SK-N-SH (cell line): ENCODE measurements at regions not wholly inside any gene's neighbourhood (a gene's known extent, or its start where the extent isn't known, plus 50 kb on each side); places are given as distances from the start of the nearest gene placed in this dataset.

Experiments used
- CTCF ChIA-PET: fragments of 300-600, 350-600 bp; formaldehyde crosslinking; extraction: SDS; loops from one replicate; lab custom pipeline; 2021; lab: Yijun Ruan, JAX
- POLR2A ChIA-PET: fragments of 350-600 bp; sonication (Branson Sonifier 250); formaldehyde crosslinking; extraction: SDS; loops from one replicate; lab custom pipeline; 2020; ENCODE audit warnings: antibody characterized with exemption, inconsistent platforms; lab: Yijun Ruan, JAX
- DNase-seq: peaks from one replicate; pipeline ENCODE4 v3.0.0; 2012
- H2AFZ ChIP-seq: fragments of 200-600 bp; sonication (generic); 2 replicates; pipeline ENCODE4 v1.8.1; 2016; ENCODE audit warnings: antibody characterized with exemption, mild to moderate bottlenecking, low read depth
- H3F3A ChIP-seq: fragments of 200-600 bp; sonication (generic); replicated peaks from 2 replicates; pipeline ENCODE3; 2016; ENCODE audit warnings: antibody characterized with exemption, mild to moderate bottlenecking; ENCODE audit not compliant: insufficient read depth
- H3K27ac ChIP-seq, 2 experiments: fragments of 200-500 bp in 1 of 2; fragments of 200-600 bp in 1 of 2; sonication (Bioruptor generic) in 1 of 2; sonication (generic), shearing (Covaris generic) in 1 of 2; 2 replicates each; pipeline versions ENCODE4 v1.5.1 to v1.6.1; 2014 to 2016; ENCODE audit warnings: low read depth in 2 of 2, inconsistent platforms in 1 of 2, low read length in 1 of 2, mild to moderate bottlenecking in 1 of 2, mixed read lengths in 1 of 2
- H3K27me3 ChIP-seq: fragments of 200-600 bp; sonication (generic), shearing (Covaris generic); 2 replicates; pipeline ENCODE4 v1.6.1; 2016; ENCODE audit warnings: mixed run types; ENCODE audit not compliant: insufficient read depth
- H3K36me3 ChIP-seq, 2 experiments: fragments of 200-500 bp in 1 of 2; fragments of 200-600 bp in 1 of 2; sonication (Bioruptor generic) in 1 of 2; sonication (generic) in 1 of 2; replicated peaks in 1 of 2; 2 replicates each; pipeline versions ENCODE3 to v1.5.1; 2014 to 2016; ENCODE audit warnings: low read length in 1 of 2, mild to moderate bottlenecking in 1 of 2; ENCODE audit not compliant: insufficient read depth in 2 of 2, control insufficient read depth in 1 of 2
- H3K4me1 ChIP-seq, 2 experiments: fragments of 200-500 bp in 1 of 2; fragments of 200-600 bp in 1 of 2; sonication (Bioruptor generic) in 1 of 2; sonication (generic), shearing (Covaris generic) in 1 of 2; 2 replicates each; pipeline versions ENCODE4 v1.5.1 to v1.6.1; 2014 to 2016; ENCODE audit warnings: low read depth in 1 of 2, low read length in 1 of 2, mixed run types in 1 of 2; ENCODE audit not compliant: insufficient read depth in 2 of 2, control insufficient read depth in 1 of 2
- H3K4me2 ChIP-seq: fragments of 200-600 bp; sonication (generic), shearing (Covaris generic); 2 replicates; pipeline ENCODE4 v1.6.1; 2017; ENCODE audit warnings: mixed run types
- H3K4me3 ChIP-seq, 2 experiments: fragments of 200-500 bp in 1 of 2; fragments of 200-600 bp in 1 of 2; sonication (Bioruptor generic) in 1 of 2; sonication (generic), shearing (Covaris generic) in 1 of 2; 2 replicates each; pipeline versions ENCODE4 v1.5.1 to v1.8.1; 2014 to 2016; ENCODE audit warnings: low read depth in 2 of 2, inconsistent platforms in 1 of 2, low read length in 1 of 2, mild to moderate bottlenecking in 1 of 2, mixed read lengths in 1 of 2, moderate library complexity in 1 of 2
- H3K79me2 ChIP-seq: fragments of 200-600 bp; sonication (generic); 2 replicates; pipeline ENCODE4 v1.8.1; 2017; ENCODE audit warnings: mild to moderate bottlenecking; ENCODE audit not compliant: insufficient read depth
- H3K9ac ChIP-seq: fragments of 200-600 bp; sonication (generic); 2 replicates; pipeline ENCODE4 v1.6.1; 2017; ENCODE audit warnings: mixed run types
- H3K9me2 ChIP-seq: fragments of 200-600 bp; sonication (generic); 2 replicates; pipeline ENCODE4 v1.6.1; 2017; ENCODE audit warnings: mixed run types
- H3K9me3 ChIP-seq: fragments of 200-600 bp; sonication (generic); 2 replicates; pipeline ENCODE4 v1.6.1; 2017; ENCODE audit warnings: mixed run types, mild to moderate bottlenecking, moderate library complexity
- H4K20me1 ChIP-seq: fragments of 200-600 bp; sonication (generic); 2 replicates; pipeline ENCODE4 v1.6.1; 2017; ENCODE audit warnings: mild to moderate bottlenecking, mixed run types; ENCODE audit not compliant: insufficient read depth
- CHD2 ChIP-seq: fragments of 150-350 bp; IDR thresholded peaks from 2 replicates; pipeline ENCODE4 v1.6.1; 2018; ENCODE audit warnings: low read length; ENCODE audit not compliant: partially characterized antibody
- EZH2phosphoT487 ChIP-seq: fragments of 200-600 bp; sonication (generic); IDR thresholded peaks from 2 replicates; pipeline ENCODE4 v1.6.1; 2017; ENCODE audit warnings: low read depth, mixed run types, mild to moderate bottlenecking, antibody characterized with exemption, moderate library complexity, borderline replicate concordance
- FOSL2 ChIP-seq: IDR thresholded peaks from 2 replicates; pipeline ENCODE4 v1.4.0; 2012; ENCODE audit warnings: low read depth, mild to moderate bottlenecking, moderate library complexity, borderline replicate concordance
- FOXM1 ChIP-seq: IDR thresholded peaks from 2 replicates; pipeline ENCODE4 v1.4.0; 2012; ENCODE audit warnings: low read depth, mild to moderate bottlenecking
- GABPA ChIP-seq: IDR thresholded peaks from 2 replicates; pipeline ENCODE4 v1.4.0; 2012; ENCODE audit warnings: low read depth, mild to moderate bottlenecking
- GATA2 ChIP-seq: sonication (generic); formaldehyde crosslinking; IDR thresholded peaks from 2 replicates; pipeline ENCODE4 v1.5.0; 2020; ENCODE audit warnings: mild to moderate bottlenecking, missing genetic modification reagents
- JUND ChIP-seq: IDR thresholded peaks from 2 replicates; pipeline ENCODE4 v1.4.0; 2012
- MEF2A ChIP-seq: IDR thresholded peaks from 2 replicates; pipeline ENCODE4 v1.4.0; 2012; ENCODE audit warnings: low read depth, borderline replicate concordance
- MXI1 ChIP-seq: IDR thresholded peaks from 2 replicates; pipeline ENCODE4 v1.6.1; 2012; ENCODE audit warnings: mild to moderate bottlenecking, low read depth, low read length, improper control_type of control experiment
- NRF1 ChIP-seq: IDR thresholded peaks from 2 replicates; pipeline ENCODE4 v1.6.1; 2012; ENCODE audit warnings: low read depth, mild to moderate bottlenecking, low read length
- PBX3 ChIP-seq: IDR thresholded peaks from 2 replicates; pipeline ENCODE4; 2012
- RAD21 ChIP-seq: IDR thresholded peaks from 2 replicates; pipeline ENCODE4 v1.6.1; 2012; ENCODE audit warnings: mild to moderate bottlenecking, low read length
- RCOR1 ChIP-seq: fragments of 150-350 bp; IDR thresholded peaks from 2 replicates; pipeline ENCODE4 v1.6.1; 2017; ENCODE audit warnings: antibody characterized with exemption, low read length
- RFX5 ChIP-seq: IDR thresholded peaks from 2 replicates; pipeline ENCODE4 v1.6.1; 2012; ENCODE audit warnings: mild to moderate bottlenecking, improper control_type of control experiment, low read length
- RXRA ChIP-seq: IDR thresholded peaks from 2 replicates; pipeline ENCODE4 v1.4.0; 2012; ENCODE audit warnings: low read depth, mild to moderate bottlenecking, borderline replicate concordance
- SMC3 ChIP-seq: IDR thresholded peaks from 2 replicates; pipeline ENCODE4 v1.6.1; 2012; ENCODE audit warnings: low read depth, low read length, improper control_type of control experiment
- TAF1 ChIP-seq: IDR thresholded peaks from 2 replicates; pipeline ENCODE4 v1.6.1; 2012; ENCODE audit warnings: low read depth, mild to moderate bottlenecking, low read length, moderate library complexity, borderline replicate concordance
- TCF12 ChIP-seq: IDR thresholded peaks from 2 replicates; pipeline ENCODE4 v1.4.0; 2012
- TEAD4 ChIP-seq: IDR thresholded peaks from 2 replicates; pipeline ENCODE4 v1.4.0; 2012; ENCODE audit warnings: mild to moderate bottlenecking, borderline replicate concordance; ENCODE audit not compliant: insufficient read depth
- YY1 ChIP-seq: IDR thresholded peaks from 2 replicates; pipeline ENCODE4 v1.4.0; 2012; ENCODE audit warnings: low read depth, mild to moderate bottlenecking
- ZBTB33 ChIP-seq: IDR thresholded peaks from 2 replicates; pipeline ENCODE4 v1.4.0; 2012; ENCODE audit warnings: low read depth, borderline replicate concordance
- WGBS: methylation state at CpG from one replicate; pipeline ENCODE4 v1.1.6; 2017; ENCODE audit warnings: low lambda C conversion rate; 5-methylcytosine and 5-hydroxymethylcytosine counted together
- TF ChIP-seq, protein P1 (sequence below): fragments of 200-600 bp; sonication (generic); IDR thresholded peaks from 2 replicates; pipeline ENCODE4 v1.6.1; 2017; ENCODE audit warnings: antibody characterized with exemption, mild to moderate bottlenecking, moderate library complexity
- TF ChIP-seq, protein P2 (sequence below): IDR thresholded peaks from 2 replicates; pipeline ENCODE4 v1.4.0; 2012; ENCODE audit warnings: low read depth

- no peaks in the 10 kb centered on the region for H4K20me1 ChIP-seq
- H3K9ac ChIP-seq: no peak overlapping the region
- no peak for DNase-seq
- H3F3A ChIP-seq: peaks cover 10% of the 10 kb centered on the region
- H3K9me3 ChIP-seq: no peaks in the 10 kb centered on the region
- H3K4me1 ChIP-seq: peaks cover 0 to 26% of the 10 kb centered on the region in 2 experiments; a peak in 2 of 4 replicates
- no peaks in the 10 kb centered on the region for H3K27me3 ChIP-seq
- H3K4me2 ChIP-seq: no peak overlapping the region
- H3K9me2 ChIP-seq: no peaks in the 10 kb centered on the region
- H3K27ac ChIP-seq: no peak overlapping the region; a peak in 1 of 4 replicates
- CTCF ChIA-PET: interaction anchor here (0.6 kb wide), 1 partner anchor 16 kb away, joined by 4 read pairs; no protein-coding TSS in a partner anchor
- no peak overlapping the region for H3K4me3 ChIP-seq
- H3K79me2 ChIP-seq: no peaks in the 10 kb centered on the region
- no peaks in the 10 kb centered on the region for H3K36me3 ChIP-seq
- POLR2A ChIA-PET: no interaction called here
- TF ChIP-seq TAF1: no peak
- TF ChIP-seq, protein P1, sequence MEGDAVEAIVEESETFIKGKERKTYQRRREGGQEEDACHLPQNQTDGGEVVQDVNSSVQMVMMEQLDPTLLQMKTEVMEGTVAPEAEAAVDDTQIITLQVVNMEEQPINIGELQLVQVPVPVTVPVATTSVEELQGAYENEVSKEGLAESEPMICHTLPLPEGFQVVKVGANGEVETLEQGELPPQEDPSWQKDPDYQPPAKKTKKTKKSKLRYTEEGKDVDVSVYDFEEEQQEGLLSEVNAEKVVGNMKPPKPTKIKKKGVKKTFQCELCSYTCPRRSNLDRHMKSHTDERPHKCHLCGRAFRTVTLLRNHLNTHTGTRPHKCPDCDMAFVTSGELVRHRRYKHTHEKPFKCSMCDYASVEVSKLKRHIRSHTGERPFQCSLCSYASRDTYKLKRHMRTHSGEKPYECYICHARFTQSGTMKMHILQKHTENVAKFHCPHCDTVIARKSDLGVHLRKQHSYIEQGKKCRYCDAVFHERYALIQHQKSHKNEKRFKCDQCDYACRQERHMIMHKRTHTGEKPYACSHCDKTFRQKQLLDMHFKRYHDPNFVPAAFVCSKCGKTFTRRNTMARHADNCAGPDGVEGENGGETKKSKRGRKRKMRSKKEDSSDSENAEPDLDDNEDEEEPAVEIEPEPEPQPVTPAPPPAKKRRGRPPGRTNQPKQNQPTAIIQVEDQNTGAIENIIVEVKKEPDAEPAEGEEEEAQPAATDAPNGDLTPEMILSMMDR: no peak
- no peak for TF ChIP-seq NRF1
- TF ChIP-seq, protein P2, sequence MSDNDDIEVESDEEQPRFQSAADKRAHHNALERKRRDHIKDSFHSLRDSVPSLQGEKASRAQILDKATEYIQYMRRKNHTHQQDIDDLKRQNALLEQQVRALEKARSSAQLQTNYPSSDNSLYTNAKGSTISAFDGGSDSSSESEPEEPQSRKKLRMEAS: no peak
- TF ChIP-seq MXI1: no peak
- no peak for TF ChIP-seq RXRA
- no peak for TF ChIP-seq YY1
- no peak for TF ChIP-seq RFX5
- TF ChIP-seq JUND: no peak
- no peak overlapping the region for H2AFZ ChIP-seq
Measured at GRCh38 chr3:103494011-103494410, 1059.2 kb downstream of the ZPLD1 start.

DNA sequence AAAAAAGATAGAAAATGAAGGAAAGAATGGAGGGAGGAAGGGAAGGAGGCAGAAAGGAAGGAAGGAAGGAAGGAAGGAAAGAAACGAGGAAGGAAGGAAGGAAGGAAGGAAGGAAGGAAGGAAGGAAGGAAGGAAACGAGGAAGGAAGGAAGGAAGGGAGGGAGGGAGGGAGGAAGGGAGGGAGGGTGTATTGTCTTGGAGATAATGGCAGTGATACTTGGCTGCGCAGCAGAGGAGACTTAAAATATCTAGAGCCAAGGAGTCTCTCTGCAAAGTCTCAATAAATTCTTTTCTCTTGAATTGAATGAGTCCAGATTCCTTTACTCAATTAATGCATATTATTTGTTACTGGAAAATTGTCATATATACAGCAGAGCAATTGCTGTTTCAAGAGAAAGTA lies 1059.7 kb downstream of the ZPLD1 start:
- no peak for DNase-seq
- Histone ChIP-seq H3K9me3 (no peaks in the 10 kb centered on the region), H3K4me2 (no peak overlapping the region), H3K9ac (no peak overlapping the region), H3K27ac (no peak overlapping the region), H4K20me1 (no peaks in the 10 kb centered on the region), H3F3A (peaks cover 15% of the 10 kb centered on the region), H3K9me2 (no peaks in the 10 kb centered on the region), H3K4me1 (peaks cover 0 to 26% of the 10 kb centered on the region in 2 experiments; a peak in 2 of 4 replicates), H3K79me2 (no peaks in the 10 kb centered on the region), H2AFZ (no peak overlapping the region), H3K4me3 (no peak overlapping the region), H3K27me3 (no peaks in the 10 kb centered on the region), H3K36me3 (no peaks in the 10 kb centered on the region)
- ChIA-PET POLR2A (no interaction called here), CTCF (interaction anchor here (0.6 kb wide), 1 partner anchor 17 kb away, joined by 4 read pairs; no protein-coding TSS in a partner anchor)
- TF ChIP-seq TCF12 (no peak), TEAD4 (no peak), CHD2 (no peak), GATA2 (CRISPR knock-in tag) (no peak), MEF2A (no peak), SMC3 (no peak), FOSL2 (no peak), YY1 (no peak), EZH2phosphoT487 (no peak), RAD21 (no peak), ZBTB33 (no peak), RCOR1 (no peak), GABPA (no peak), FOXM1 (no peak), PBX3 (no peak), NRF1 (no peak)
- WGBS: 51% methylated on average over 3 of the region's 3 CpGs
